GM19397 (cell line): ENCODE measurements at regions not wholly inside any gene's neighbourhood (a gene's known extent, or its start where the extent isn't known, plus 50 kb on each side); places are given as distances from the start of the nearest gene placed in this dataset.
"Not testable (repeated sequence)": the region's sequence is repeated elsewhere in the genome, so short reads cannot be mapped to it uniquely, and the experiment has no call there.

Experiments used
- ATAC-seq: cut with Tn5 transposase; IDR thresholded peaks from one replicate; pipeline ENCODE4 v1.9.1; 2021; ENCODE audit warnings: mild to moderate bottlenecking, moderate library complexity; ENCODE audit not compliant: unreplicated experiment

DNA sequence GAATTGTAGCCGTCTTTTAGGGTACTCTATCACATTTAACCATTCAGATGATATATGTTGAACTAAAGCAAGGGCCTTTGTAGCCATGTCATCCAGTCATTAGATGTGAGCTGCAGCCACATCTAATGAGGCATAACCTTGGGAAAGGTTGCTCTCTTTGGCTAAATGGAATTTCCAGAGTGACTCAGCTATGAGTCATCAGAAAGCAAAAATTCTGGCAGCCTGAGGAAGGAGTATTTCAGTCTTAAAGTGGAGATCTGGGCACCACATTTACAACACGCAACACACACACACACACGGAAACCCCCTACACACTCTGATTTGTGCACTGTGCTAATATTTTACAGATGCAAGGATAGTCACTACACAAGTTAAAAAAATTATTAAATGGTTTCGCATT lies 176.9 kb upstream of the ZWINT start:
- no peak for ATAC-seq

DNA sequence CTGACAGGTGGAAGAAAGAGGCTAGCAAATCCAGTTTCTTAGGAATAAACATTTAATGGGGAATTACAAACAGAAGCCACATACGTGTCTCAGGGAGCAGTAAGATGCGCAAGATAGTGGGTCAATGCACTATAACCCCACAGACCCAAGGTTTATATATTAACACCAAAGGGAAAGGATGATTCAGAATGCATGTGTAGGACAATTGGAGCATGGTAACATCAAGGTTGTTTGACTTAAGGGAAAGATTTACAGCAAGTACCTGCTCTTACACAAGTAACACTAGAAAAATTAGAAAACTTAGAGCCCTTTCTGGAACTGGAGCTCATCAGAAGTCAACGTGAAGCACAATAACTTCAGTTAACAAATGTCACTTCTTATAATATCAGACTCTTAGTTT lies 161.1 kb upstream of the ZWINT start:
- ATAC-seq = no peak

DNA sequence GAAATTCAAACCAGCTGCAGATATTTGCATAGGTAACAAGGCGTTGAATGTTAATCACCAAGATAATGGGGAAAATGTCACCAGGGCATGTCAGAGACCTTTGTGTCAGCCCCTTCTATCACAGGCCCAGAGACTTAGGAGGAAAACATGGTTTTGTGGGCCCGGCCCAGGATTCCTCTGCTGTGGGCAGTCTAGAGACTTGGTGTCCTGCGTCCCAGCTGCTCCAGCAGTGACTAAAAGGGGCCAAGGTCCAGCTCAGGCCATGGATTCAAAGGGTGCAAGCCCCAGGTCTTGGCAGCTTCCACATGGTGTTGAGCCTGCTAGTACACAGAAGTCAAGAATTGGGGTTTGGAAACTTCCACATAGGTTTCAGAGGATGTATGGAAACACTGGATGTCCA lies 147.5 kb upstream of the ZWINT start:
- no peak for ATAC-seq

DNA sequence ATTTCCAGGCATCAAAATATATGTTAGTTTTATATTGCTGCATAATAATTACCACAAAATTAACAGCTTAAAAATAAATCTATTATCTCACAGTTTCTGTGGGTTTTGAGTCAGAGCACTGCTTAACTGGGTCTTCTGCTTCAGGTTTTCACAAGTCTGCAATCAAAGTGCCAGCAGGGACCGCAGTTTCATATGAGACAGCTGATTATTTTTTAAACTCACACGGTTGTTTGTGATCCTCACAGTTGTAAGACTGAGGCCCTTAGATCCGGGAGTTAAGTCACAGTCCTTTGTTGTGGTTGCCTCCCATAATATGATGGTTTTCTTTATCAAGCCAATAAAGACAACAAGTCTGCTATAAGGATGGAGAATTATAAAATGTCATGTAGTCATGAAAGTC lies 146.0 kb upstream of the ZWINT start:
- no peak for ATAC-seq

DNA sequence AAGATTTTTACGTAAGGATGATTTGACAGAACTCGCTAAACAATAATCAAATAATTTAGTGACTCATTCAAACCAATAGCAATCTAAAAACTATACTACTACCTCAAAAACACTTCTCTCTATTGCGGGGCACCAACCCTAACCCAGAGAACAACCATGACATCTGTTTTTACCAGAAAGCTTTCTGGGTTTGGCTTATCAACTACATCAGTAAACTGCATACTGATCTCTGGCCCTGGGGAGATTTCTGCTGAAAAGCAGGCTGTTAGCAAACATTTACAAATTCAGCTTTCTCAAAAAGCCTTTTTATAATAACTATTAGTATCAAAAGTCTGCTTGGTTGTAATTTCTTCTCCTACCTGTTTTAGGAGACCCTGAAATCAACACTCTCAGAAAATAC lies 144.5 kb upstream of the ZWINT start:
- no peak for ATAC-seq

DNA sequence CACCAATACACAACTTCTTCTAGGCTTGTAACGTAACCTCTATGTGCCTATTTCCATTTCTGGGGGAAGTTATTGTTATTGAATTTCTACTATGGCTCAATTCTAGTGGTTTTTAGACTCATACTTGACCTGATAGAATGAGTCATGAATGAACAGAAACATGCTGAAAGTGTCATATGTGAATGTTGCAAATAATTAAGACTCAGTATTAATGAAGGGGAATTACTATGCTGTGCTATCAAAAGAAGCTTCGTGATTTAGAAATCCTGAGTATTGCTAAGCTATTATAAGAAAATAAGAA lies 135.1 kb upstream of the ZWINT start:
- ATAC-seq = no peak

DNA sequence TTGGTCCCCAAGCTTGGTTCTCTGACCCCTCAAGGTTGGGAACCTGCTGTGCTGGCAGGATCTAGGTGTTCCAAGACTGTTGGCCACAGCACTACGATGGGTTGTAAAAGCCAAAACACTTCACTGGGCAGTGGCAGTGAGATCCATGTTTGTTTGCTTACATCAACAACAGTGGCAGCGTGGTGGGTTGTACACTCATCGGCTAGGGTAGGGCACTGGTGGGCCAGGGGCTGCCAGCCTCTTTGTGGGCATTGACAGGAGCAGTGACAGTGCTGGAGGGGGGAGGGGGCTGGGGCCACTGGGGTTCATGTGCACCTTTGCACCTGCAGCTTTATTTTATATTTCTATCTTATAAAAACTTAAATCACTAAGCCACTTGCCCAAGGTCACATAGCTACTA lies 126.7 kb upstream of the ZWINT start:
- ATAC-seq = no peak

DNA sequence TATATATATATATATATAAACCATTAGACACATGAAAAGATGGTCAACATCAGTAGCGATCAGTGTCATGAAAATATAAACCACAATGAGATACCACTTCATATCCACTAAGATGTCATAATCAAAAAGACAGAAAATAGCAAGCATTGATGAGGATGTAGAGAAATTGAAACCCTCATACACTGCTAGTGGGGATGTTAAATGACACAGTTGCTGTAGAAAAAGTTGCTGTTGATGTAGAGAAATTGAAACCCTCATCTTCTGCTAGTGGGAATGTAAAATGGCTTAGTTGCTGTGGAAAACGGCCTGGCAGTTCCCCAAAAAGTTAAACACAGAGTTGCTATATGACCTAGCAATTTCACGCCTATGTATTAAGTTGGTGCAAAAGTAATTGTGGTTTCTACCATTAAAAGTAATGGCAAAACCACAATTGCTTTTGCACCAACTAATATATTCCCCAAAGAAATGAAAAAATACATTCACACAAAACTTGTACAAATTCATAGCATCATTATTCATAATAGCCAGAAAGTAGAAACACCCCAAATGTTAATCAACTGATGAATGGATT lies 120.5 kb upstream of the ZWINT start:
- no peak for ATAC-seq

DNA sequence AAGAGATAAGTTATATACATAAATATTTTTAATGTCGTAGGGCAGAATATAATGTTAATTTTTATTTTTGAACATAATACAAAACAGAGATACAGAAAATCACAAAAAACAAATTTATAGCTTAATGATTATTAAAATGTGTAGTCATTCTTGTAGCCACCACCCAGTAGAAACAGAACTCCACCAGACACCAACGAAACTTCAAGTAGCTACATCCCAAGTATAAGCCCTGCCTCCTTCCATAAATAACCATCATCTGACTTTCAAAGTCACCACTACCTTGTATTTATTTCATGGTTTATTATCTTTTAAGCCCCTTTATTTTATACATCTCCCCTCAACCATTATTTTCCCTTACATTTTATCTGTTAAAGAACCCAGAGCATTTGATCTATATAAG lies 111.9 kb upstream of the ZWINT start:
- no peak for ATAC-seq

DNA sequence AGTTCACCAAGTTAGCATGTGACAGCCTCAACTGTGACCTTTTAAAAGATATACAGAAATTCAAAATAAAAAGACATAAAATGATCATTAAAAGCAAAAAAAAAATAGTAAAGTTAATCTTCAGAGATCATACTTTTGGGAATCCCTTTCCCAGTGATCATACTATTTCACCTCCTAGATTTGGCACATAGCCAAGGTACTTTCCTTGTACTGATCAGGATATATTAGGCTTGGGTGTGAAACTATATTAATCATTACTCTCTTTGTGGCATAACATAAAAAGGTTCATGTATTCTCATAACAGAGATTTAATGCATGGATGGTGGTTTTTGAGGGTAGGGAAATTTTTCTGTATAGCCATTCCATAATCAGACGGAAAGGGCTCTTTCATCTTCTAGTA lies 109.6 kb upstream of the ZWINT start:
- no peak for ATAC-seq

DNA sequence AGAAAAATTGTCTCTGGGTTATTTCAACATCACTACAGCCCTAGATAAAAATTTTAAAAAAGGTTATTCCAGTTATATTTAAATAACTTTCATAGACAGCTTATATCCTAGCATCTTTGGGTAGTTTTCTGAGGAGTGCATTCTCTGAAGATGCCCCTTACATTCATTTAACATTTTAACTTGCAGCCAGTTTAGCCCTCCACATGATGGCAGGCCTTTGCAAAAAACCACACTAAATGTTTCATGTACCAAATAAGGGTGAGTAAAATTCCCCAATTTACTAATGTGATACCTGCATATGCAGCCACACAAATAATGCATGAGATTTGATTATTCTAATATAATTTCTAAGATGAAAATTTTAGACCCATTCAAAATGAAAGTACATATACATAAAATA lies 108.4 kb upstream of the ZWINT start:
- ATAC-seq = no peak

DNA sequence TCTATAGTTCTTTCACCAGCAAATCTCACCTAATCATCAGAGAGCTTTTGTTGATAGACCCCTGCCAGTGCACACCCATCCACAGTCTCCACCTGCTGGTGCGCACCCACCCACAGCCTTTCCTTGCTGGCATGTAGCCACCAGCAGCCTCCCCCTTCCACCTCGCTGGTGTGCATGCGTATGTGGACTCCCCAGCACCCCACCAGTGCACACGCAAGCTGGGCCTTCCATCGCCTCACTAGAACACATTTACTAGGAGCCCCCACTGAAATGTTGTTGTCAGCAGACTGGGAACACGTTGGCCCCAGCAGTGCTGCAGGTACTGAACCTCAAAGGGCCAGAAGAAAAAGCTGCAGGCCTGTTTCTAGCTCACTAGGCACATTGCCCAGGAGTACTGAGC lies 104.9 kb upstream of the ZWINT start:
- no peak for ATAC-seq

DNA sequence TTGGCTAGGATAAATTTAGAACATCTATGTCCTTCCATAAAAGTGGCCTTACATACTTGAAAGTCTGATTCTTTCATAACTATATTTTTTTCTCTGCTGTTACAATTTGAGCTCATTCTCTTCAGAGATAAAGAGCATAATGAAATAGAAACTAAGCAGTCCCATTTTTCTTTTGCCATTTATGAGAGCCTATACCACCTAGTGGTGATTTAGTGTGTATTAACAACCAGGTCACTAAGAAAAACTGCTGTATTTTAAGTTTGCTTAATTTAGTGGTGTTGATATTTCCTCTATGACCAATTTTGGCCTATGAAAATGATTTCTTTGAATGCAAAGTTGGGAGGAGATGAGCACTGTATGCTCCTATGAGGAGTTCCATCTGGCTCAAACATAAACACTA lies 88.7 kb upstream of the ZWINT start:
- no peak for ATAC-seq

DNA sequence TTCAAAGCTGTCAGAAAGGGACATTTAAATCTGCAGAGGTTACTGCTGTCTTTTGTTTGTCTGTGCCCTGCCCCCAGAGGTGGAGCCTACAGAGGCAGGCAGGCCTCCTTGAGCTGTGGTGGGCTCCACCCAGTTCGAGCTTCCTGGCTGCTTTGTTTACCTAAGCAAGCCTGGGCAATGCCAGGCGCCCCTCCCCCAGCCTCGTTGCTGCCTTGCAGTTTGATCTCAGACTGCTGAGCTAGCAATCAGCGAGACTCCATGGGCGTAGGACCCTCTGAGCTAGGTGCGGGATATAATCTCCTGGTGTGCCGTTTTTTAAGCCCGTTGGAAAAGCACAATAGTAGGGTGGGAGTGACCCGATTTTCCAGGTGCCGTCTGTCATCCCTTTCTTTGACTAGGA lies 86.6 kb upstream of the ZWINT start:
- not testable (repeated sequence) for ATAC-seq

DNA sequence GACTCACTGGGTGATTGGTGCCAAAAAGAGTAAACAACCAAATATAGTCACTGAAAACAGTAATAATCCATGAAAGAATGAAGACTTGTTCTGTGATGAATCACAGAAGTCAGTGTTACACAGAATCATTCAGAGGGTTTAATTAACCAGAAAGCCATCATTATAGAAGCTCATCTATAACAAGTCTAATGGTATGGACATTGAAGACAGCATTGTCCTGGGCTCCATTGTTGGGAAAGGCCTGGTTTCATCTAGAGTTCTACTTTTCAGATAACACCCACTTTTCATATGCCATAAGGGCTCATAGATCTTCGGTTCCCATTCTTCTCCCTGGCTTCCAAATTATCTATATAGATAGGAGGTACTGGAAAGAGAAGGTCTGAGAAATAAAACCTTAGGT lies 80.3 kb upstream of the ZWINT start:
- not testable (repeated sequence) for ATAC-seq
